C1 segment of cervical spinal cord (tissue), 14 donors: ENCODE measurements at regions not wholly inside any gene's neighbourhood (a gene's known extent, or its start where the extent isn't known, plus 50 kb on each side); places are given as distances from the start of the nearest gene placed in this dataset.

ENCODE experiments used
- DNase-seq, 14 donors: peaks; one replicate each; lab custom pipeline; 2025; lab: John Stamatoyannopoulos, UW

DNA sequence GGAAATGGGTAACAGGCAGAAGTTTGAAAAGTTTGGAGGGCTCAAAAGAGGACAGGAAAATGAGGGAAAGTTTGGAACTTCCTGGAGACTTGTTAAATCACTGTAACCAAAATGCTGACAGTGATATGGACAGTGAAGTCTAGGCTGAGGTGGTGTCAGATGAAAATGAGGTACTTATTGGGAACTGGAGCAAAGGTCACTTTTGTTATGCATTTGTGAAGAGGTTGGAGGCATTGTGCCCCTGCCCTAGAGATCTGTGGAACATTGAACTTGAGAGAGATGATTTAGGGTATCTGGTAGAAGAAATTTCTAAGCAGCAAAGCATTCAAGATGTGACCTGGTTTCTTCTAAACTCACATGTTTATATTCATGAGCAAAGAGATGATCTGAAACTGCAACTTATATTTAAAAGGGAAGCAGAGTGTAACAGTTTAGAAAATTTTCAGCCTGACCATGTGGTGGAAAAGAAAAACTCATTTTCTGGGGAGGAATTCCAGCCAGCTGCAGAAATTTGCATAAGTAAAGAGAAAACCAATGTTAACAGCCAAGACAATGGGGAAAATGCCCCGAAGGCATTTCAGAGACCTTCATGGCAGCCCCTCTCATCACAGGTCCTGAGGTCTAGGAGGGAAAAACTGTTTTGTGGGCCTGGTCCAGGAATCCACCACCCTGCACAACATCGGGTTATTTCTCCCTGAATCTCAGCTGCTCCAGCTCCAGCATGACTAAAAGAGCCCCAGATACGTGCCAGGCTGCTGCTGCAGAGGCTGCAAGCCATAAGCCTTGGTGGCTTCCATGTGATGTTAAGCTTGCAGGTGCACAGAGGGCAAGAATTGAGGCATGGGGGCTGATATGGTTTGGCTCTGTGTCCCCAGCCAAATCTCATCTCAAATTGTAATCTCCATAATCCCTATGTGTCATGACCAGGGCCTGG, 632.5 kb upstream of the GNPDA2 start:
- DNase-seq = no peak

DNA sequence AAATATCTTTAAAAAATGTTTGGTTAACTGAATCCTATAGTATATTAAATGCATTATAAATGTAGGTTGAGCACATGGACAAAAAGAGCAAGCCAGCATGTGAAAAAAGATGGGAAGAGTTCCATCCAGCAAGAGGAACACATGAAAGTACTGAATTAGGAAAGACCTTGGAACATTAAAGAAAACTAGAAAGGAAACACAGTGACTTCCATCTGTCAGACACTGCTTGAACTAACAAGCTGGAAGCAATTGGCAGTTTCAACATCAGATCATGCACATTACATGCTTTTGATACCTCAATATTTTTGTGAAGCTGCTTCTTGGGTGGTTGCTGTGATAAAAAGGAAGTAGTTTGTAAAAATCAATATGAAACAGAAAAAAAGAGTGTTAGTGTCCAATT, 626.8 kb upstream of the GNPDA2 start:
- no peak for DNase-seq

DNA sequence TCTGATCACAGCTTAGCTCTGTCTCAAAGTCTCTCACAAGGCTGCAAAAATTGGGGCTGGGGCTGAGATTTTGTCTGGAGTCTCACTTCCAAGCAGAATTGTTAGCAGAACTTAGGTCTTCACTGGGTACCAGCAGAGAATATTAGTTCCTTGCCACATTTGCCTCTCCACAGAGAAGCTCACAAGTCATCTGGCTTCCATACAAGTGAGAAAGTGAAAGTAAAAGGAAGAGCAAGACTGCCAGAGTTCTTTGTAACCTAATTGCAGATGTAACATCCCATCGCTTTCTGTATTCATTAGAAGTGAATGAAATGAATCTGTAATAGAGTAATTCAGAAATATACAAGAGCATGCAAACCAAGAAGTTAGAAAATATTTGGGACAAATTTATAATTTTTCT, 624.1 kb upstream of the GNPDA2 start:
- peak in 7 of 14 donors; percentile 0 to 30 (median 7) for DNase-seq

DNA sequence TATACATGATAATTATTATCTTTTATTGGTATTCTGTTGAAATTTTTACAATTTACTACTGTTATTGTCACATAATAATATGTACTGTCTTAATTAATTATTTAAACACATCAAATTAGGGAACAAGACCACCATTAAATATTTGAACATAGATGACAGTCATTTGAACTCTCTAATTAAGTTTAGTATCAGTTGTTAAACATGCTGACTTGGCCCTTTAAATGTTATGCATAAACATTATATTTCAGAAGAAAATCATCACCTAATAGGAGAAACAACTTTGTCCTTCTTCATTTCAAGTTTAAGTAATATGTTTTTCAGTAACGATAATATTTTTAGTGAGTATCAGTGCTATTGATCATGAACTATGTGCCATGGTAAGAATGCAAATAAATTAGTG, 623.5 kb upstream of the GNPDA2 start:
- DNase-seq = no peak

DNA sequence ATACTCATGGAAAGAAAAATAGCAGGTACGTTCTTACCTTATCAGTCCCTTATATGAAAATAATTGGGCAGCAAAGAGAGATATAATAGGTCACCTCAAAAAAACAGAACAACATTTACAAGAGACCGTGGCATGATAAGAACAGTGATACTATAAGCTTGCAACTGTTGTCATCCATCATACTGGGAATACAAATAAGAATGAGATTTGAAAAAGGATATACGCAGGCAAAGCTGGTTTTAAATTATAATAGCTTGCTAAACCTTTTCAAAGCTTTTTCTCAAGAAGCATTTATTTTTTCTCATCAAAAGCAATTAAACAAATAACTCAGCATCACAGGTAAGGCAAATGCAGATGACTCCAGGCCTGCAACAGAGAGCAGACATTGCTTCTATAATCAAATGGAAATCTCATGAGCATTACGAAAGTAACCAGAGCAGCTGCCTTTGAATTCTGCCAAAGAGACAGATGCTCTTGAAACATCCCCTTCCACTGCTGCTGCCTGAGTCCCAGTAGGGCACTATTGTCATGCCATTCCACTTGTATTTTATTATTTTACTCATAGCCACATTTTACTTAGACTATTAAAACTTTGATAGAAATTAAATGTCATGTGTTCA, 620.6 kb upstream of the GNPDA2 start:
- DNase-seq = no peak

DNA sequence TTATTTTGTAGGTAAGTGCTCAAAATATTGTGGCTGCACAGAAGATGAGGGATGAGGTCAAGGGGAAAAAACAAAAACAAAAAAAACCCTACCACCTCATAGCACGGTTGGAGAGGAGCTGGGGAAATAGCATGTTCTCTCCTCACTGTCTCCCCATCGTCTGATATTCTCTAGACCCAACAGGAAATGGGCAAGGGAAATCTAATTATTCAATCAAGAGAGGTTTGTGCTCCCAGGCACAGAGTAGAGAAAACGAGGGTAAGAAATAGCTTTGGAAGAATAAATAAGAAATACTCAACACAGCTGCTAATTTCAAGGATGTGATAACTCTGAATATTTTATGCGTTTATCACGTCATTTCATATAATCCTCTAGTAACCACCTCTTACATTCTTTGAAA, 619.2 kb upstream of the GNPDA2 start:
- no peak for DNase-seq

DNA sequence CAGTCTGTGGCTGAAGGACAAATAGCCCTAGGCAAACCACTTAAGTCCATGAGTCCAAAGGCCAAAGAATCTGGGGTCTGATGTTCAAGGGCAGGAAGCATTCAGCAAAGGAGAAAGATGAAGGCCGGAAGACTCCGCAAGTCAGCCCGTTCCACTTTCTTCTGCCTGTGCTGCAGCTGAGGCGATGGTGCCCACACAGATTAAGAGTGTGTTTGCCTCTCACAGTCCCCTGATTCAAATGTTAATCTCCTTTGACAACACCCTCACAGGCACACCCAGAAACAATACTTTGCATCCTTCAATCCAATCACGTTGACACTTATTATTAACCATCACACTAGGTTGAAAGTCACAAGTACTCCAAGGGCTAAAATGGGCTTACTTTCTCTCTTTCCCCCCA, 605.4 kb upstream of the GNPDA2 start:
- DNase-seq = no peak

DNA sequence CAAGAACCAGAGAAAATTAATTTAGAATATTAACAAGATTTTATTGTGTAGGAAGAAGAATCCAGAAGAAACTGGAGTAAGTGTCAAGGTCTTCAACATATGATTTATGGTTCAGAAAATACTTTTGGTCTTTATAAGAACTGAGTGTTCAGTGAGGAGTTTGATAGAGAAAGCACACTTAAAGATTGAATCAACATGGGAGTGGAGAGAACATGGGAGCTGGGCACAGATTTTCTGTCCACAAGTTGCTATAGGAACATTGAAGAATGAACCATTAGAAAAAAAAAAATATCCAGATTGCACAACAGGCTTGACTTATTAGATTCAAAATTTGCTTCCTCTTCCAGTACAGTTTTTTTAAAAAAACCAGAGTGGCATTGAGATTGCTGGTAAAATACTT, 601.2 kb upstream of the GNPDA2 start:
- DNase-seq = no peak

DNA sequence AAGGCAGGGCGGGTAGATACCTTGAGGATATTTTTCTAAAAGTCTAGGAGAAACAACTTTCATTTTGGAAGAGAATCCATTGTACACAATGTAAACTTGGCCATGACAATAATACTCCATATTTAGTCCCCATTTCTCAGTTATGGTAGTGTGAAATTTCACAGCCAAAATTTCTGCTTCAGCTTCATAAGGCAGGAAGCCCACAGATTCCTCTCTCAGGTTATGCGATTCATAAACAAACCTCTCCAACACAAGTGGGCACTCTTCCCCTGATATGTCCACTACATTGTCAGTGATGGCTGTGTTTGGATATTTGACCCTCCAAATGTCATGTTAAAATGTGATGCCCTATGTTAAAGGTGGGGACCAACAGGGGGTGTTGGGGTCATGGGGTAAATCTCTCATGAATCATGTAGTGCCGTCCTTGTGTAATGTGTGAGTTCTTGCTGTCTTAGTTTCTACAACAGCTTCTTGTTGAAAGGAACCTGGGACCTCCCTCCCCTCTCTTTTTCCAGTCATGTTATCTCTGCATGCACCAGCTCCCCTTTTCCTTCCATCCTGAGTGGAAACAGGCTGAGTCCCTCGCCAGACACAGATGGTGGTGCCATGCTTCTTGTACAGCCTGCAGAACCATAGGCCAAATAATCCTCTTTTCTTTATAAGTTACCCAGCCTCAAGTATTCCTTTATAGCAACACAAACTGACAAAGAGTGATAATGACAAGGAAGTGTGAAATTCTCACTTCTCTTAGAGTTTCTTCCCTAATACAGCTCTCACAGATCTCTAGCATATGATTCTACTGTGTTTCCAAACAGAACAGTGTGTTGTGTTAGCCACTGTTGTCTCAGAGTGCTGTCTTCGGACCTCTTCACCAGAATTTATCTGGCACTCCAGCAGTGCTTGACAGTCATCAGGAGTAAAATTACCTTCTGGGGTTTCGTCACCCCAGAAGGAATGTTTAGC, 598.4 kb upstream of the GNPDA2 start:
- no peak for DNase-seq

DNA sequence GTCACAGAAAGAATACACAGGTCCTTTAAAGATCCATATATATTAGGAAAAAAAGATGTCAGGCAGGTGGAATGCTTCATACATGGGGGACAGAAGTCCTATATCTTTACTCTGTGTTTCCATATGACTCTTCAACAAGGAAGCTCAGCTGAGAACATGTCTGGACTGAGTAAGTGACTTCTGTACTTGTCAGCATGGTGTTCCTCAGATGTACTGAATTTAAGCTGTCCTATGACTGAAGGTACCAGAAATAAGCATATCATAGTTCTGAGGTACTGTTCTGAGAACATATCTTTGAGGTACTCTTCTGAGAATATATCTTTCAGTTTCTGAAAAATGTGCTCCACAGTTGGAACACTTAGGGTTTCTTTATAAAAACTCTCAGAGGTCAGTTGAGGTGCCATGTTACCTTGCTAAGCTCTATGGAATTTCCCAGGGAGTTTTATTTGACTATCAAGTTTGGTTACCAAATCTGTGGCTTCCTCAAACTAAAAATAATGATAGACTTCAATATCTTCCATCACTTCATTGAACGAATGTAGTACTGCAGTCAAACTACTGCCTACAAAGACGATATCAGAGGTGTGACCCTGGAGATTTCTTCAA, 597.2 kb upstream of the GNPDA2 start:
- no peak for DNase-seq

DNA sequence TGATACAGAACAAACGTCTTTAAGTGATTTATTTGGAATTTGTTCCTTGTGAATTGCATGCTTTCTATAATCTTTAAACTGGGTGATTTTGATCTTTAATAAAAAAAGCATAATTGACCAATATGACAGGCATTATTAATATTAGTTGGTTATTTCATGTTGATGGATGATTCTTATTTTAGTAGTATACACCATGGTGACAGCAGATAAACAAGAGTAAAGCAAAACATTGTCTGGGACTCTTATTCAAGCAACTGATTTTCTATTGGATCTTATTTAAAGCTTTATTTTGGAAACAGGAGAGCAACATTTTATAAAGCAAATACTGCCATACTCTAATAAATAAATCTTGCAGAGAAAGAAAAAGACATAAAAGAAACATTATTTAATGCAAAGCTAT, 591.4 kb upstream of the GNPDA2 start:
- no peak for DNase-seq

DNA sequence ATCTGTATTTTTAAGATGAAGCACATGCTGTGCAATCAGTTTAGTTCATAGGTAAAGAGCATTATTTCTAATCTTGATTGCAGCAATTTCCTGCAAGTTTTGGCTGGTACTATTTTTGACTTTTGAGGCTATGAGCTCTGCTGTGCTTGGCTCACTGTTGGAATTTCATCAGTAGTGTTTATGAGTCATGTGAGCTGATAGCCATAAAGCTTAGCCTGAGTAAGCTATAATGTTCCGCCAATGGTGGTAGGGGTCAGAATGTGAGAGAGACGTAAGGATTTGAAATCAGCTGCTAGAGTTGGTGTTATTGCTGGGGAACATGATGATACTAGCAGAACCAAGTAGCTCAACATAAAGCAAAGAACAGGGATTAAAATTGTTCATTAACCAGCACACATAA, 590.9 kb upstream of the GNPDA2 start:
- DNase-seq = no peak

DNA sequence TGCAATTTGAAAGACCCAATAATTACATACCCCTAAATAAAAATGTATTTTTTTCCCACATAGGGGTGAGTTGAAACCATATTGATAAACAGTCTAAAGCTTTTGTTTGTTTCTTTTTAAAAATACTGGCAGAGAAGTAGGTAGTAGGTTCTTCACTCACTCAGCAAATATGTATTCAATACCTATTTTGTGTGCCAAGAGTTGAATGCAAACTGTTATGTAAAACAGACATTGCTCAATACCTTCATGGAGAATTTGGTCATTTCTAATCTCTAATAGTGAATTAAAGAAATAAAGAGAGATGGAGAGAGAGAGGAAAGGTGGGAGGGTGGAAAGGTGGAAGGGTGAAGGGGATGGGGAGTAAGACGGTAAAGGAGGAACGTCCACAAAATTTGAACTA, 589.9 kb upstream of the GNPDA2 start:
- no peak for DNase-seq

DNA sequence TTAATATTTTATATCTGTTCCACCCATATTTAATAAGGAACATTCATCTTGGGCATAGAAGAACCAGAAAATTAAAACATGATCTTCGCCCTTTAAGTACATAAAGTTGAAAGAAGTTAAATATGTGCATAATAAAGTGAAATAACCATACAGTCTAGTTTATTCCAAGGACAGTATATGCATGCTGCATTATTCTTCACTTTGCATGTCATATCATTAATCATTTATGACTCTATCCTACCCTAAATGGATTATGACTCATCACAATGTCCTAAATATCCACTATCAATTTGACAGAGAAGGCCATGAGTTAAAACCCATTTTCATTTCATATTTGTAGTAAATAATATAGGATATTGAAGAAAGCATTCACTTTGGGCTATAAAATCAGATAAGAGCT, 576.5 kb upstream of the GNPDA2 start:
- no peak for DNase-seq

DNA sequence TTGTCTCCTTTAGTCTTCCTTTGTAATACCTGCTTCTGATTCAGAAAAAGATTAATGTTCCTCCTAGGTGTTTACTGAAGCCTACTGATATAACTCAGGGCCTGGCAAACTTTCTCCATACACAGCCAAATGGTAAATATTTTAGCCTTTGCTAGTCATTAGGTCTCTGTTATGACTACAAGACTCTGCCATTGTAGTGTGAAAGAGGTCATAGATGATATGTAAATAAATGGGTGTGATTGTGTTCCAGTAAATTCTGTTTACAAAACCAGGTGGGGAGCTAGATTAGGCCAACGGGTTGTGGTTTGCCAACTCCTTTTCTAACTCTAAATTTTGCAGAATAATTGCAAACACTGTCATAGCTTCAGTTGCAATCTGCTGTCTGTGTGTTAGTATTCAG, 568.1 kb upstream of the GNPDA2 start:
- DNase-seq = no peak

DNA sequence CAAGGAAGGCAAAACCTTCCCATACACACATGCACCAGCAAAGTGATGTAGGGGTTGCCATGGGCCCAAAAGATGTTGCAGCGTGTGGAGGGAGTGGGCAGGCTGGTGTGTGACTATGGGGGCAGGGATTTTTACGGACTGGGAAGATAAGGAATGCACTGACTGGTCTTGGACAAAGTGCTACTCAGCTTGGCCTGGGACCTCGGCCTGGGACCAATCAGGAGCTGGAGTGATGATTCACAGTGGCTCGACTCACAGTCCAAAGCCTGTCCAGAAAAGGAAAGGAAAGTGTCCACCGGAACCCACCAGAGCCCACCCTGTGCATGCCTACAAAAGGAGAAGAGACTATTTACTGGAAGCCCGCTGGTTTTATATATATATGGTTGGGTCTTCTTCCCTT, 567.0 kb upstream of the GNPDA2 start:
- no peak for DNase-seq

DNA sequence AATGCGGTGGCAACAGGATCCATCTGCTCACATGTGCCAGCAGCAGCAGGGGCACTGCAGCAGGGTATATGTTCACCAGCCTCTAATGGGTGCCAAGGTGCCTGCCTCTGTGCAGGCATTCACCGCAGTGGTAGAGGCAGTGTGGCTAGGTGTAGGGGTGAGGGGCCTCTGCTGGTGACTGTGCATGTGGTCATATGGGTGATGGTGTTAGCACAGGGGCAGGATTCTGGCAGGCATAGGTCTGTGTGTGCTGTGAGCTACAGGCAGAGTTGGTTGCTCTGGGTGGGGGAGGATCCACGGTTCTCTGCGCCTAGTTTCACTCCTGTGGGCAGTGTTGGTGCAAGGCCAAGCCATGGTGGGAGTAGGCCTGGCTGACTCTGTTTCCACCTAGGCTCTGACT, 566.5 kb upstream of the GNPDA2 start:
- DNase-seq = no peak

DNA sequence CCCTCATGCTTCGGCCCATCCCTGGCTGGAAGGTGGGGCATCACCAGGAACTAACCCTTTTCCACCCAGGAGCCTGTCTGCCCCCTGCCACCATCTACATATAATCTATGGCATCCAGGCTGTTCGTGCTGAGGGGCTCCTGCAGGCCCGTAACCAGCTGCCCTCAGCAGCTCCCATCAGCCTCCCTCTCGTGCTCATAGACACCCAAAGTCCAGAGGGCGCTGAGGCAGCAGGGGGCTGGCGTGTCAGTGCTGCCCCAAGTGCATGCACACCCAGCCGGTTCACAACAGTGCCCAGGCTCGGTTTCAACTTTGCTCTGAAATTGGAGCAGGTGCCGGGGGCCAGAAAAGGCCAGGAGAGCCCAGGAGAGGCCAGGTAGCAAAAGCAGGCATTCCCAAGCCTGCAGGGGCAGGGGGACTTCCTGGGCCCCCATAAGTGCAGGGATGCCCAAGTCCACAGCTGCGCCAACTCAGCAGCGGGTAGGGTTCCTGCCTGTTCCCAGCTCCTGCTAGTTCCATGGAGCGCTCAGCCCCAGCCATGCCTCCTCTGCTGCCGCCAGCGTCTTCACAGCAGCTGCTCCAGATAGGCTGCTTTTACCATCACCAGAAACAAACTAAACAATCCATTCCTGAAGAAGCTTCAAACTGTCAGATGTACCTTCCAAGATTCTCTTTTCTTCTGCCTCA, 558.2 kb upstream of the GNPDA2 start:
- no peak for DNase-seq

DNA sequence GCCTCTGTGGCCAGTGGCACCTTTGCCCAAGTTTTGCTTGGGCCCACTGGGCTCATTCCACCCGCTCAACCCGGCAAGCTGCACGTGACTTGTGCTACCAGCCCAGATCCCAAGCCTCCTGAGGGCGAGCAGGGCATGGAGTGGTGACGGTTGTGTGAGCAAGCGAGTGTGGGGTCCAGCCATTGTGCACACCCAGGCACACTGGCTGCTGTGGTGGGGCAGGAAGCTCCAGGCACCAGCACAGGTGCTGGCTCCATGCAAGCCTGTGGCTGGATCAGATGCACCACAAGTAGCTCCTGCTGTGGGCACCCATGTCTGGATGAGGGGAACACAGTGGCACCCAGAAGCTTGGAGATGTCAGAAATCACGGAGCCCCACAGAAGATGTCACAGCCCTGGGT, 557.0 kb upstream of the GNPDA2 start:
- no peak for DNase-seq

DNA sequence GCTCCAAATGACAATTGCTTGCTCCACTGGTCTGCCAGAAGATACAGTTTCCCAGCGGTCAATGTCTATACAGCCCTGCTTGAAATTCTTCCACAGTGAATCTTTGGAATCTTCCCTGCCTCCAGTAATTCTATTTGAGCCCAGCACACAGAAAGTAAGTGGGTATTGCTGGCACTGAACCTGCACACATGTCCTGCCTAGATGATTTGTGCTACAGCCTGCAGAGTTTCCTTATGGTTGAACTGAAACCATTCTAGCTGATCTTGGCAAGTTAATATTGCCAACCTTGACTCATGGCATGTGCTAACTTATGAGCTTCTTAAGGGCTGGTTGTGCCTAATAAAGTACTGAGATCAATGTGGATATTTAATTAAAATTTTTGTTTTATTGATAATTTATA, 553.8 kb upstream of the GNPDA2 start:
- no peak for DNase-seq

DNA sequence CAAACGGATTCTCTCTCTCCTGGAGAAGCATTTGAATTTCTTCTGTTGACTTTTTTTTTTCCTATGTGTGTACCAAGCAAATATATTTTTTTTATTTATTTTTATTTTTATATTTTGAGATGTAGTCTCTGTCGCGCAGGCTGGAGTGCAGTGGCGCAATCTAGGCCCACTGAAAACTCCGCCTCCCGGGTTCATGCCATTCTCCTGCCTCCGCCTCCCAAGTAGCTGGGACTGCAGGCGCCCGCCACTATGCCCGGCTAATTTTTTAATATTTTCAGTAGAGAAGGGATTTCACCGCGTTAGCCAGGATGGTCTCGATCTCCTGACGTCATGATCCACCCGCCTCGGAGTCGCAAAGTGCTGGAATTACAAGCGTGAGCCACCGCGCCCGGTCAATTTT, 549.5 kb upstream of the GNPDA2 start:
- no peak for DNase-seq
